SK-MEL-5 (cell line): ENCODE measurements at regions not wholly inside any gene's neighbourhood (a gene's known extent, or its start where the extent isn't known, plus 50 kb on each side); places are given as distances from the start of the nearest gene placed in this dataset.

Source experiments
- DNase-seq: peaks from one replicate; pipeline ENCODE4 v3.0.0-alpha.2; 2016; ENCODE audit warnings: low read depth, low spot score
- in situ Hi-C: cut with HindIII; loops from 2 replicates; pipeline ENCODE4 v1.10.0; 2016; ENCODE audit warnings: low sequenced_read_pairs, high pct_unique_total_duplicates, low pct_unique_long_range_greater_than_20kb

DNA sequence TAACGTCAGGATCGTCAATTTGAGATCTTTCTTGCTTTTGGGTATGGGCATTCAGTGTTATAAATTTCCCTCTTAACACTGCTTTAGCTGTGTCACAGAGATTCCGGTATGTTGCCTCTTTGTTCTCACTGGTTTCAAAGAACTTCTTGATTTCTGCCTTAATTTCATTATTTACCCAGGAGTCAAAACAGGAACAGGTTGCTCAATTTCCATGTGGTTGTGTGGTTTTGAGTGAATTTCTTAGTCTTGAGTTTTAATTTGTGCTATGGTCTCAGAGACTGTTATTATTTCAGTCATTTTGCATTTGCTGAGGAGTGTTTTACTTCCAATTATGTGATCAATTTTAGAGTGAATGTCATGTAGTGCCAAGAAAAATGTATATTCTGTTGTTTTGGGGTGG lies 153.1 kb downstream of the PCDH17 start:
- in situ Hi-C loops = no loop called here
- DNase-seq = no peak

DNA sequence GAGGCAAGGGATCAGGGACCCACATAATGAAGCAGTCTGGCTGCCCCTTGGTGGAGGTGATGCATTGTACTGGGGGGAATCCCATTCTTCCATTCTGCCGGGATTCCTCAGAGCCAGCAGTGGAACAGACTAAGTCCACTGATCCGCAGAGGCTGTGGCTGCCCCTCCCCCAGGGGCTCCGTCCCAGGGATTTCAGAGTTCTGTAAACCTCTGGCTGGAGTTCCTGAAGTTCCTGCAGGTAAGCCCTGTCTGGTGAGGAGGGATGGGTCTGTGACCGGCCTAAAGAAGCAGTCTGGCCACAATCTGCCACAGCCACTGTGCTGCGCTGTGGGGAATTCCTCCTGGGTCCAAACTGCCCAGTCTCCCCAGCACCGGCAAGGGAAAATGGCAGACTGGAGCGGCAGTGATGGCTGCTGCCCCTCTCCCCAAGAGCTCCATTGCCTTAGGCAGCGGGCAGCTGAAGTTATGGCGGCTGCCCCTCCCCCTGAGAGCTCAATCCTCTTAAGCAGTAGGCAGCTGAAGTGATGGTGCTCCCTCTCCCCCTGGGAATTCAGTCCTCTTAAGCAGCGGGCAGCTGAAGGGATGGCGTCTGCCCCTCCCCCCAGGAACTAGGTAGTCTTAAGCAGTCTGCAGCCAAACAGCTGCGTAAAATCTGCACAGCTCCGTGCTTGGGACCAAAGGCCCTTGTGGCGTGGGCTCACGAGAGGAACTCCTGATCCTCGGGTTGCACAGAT lies 155.7 kb downstream of the PCDH17 start:
- in situ Hi-C loops = no loop called here
- DNase-seq = no peak

DNA sequence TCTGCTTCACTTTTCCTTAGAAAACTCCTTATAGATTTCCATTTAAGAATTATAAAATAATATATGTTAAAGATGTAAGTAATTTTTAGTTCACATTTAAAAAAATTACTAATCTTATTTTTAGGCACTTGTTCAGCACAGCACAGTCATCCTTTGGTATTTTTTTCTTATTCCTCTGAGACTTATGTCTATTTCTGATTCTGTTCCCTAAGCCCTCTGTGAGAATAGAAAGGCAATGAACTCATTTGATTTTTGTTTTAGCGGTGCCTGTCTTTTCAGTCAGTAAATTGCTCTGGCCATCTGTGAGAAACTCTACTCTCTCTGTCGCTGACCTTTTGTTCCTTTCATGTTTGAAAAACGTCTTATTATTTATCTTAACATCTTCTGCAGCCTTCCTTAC lies 168.1 kb downstream of the PCDH17 start:
- DNase-seq = no peak
- in situ Hi-C loops = no loop called here

DNA sequence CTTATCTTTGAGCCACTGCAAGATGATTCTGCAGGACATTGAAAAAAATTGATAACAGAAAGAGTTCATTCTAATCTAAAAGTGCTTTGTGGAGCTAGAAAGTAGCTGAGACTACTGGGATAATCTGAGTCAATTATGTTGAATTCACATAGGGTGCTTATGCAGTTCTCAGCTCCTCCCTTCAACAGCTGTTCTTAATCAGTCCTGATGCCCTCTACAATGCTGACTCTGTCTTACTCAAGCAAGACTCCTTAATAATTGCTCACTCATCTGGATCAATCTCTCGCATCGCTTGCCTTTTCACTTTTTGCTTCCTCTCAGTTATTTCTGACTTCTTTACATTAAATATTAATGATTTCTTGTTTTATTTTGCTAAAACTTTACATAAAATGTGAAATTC lies 182.1 kb downstream of the PCDH17 start:
- in situ Hi-C loops = no loop called here
- no peak for DNase-seq

DNA sequence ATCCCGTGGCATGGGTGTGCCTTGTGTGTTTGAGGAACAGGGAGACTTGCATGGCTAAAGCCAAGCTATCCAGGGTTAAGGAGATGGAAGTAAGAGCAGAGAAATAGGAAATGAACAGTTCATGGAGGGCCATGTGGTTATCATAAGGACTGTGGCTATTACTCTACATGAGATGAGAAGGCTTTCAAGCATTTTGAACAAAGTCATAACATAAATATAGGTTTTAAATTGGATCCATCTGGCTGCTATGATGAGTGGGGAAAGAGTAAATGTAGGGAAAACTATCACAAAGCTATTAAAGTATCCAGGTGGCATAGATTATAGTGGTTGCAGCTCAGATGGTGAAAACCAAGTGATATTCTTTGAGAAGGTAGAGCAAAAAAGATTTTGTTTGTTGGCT lies 184.1 kb downstream of the PCDH17 start:
- in situ Hi-C loops = no loop called here
- DNase-seq = no peak

DNA sequence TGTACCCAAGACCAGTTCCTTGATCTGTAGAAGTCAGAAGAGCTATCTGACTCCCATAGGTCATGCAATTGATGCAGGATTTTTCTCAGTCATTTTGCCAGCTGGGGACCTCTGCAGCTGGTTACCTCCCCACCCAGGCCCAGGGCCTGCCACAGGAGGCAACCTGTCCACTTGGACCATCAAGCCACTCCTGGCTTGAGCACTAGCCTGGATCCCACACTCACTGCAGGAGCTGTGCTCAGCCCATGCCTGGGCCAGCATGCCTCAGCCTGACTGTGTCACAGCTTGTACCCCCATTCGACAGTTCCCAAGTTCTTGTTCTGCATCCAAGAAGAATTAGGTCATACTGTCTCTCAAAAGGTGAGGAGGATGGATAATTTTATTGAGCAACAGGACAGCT lies 189.4 kb downstream of the PCDH17 start:
- in situ Hi-C loops = no loop called here
- DNase-seq = no peak

DNA sequence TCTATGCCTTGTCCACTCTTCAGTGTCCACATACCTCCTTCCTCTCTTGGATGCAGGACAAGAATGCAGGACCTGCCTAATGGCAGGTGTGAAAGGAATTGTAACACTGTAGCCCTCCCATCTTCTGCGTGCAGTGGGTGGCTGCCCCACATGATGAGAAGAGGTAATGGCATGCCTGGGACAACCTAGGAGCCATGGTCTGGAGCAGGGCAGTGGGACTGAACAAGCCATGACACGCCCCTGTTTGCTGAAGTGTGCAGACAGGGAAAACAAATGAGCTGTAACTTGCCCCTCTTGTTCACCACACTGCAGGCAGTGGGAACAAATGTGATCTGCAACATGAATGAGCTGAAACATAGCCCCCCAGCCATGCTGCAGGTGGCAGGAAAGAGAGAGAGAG lies 192.2 kb downstream of the PCDH17 start:
- DNase-seq = no peak
- in situ Hi-C loops = no loop called here

DNA sequence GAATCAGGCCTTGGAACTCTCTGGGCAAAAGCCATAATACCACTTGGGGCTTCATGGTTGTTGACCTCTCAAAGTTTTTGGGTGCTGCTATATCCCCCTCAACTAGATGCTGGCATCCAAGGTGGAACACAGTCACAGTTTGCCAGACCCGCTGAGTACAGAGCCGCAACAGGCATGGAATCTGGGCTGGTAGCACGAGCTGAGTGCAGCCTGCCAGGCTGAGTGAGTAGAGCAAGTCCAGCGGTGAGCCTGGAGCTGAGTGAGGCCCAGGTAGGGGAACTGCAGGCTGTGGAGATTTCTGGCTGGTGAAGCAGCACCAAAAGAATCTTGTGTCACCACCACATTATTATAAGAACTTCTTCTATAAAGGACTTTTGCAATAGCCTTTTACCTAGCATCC lies 192.6 kb downstream of the PCDH17 start:
- in situ Hi-C loops = no loop called here
- DNase-seq = no peak

DNA sequence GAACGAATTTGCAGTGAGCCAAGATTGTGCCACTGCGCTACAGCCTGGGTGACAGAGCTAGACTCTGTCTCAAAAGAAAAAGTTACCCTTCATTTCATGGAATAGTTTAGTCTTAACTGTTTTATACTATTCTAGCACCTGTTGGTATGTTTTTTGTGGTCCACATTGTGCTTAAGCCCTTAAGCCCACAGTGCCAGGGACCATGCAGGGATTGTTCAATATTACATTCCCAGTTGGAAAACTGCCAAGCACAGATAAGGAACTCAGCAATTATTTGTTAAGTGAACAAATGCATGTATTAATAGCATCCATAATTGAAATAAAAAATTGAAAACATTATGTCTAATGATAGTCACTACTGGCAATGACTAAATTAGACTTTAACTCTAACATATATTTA lies 193.5 kb downstream of the PCDH17 start:
- in situ Hi-C loops = no loop called here
- no peak for DNase-seq

DNA sequence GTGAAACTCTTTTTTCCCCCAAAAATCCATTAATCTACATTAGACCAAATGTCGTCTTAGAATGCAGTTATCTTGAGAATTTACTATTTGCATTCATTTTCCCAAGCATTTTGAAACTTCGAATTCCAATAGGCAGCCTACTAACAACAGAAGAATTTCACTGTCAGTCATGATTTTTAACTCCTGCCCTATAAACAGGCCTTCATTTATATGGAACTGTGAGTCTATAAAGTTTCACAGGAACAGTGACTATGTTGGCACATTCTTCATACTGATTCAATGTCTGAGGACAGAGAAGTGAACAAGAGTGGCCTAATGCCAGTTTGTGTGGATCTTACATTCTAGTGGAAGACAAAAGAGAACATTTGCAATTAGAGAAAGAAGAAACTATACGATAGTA lies 198.0 kb downstream of the PCDH17 start:
- in situ Hi-C loops = no loop called here
- DNase-seq = no peak

DNA sequence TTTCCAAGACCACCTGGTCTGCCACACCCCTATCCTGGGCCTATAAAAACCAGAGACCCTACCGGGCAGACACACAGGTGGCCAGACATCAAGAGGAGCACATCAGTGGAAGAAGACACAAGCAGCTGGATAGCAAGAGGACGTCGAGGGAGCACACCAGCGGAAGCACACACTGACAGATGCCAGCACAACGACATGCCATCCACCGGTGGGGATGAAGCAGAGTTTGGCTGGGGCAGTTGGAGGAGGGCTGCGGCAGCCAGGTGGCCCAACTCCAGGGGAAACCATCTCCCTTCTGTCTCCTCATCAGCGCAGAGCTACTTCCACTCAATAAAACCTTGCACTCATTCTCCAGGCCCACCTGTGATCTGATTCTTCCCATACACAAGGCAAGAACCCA lies 200.6 kb downstream of the PCDH17 start:
- DNase-seq = no peak
- in situ Hi-C loops = no loop called here

DNA sequence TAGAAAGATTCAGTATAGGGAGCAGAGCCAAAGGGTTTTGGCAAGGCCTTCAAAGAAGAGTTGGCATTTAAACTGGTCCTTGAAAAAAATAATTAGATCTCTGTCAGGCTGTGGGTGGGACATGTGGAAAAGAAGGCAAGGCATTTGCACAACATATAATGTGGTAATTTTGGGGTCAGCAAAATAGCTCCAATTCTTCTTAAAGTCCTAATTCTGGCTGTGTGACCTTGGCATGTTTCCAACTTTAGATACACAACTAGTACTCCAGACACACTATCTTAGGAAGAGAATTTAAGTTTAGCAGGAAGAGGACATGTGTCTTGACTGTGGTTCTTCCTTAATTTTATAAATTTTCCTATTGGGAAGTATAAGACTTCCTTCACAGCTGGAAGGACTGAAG lies 206.3 kb downstream of the PCDH17 start:
- in situ Hi-C loops = no loop called here
- DNase-seq = no peak

DNA sequence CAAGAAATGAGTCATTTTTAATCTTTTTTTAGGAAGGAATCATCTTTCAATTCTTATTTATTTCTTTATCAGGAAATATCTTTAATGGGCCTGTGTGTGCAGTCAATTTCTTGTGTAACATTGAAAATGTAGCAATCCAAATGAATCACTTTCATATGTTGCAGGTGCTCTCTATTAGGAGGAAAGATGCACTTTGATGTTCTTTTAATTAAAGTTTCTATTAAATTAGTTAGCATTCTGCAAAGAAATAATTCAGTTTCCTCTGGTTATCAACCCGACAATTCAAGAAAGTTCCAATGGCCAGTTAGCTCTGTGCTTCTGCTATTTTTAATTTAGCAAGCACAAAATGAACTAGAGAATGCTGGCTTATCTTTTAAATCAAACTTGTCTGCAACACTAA lies 212.0 kb downstream of the PCDH17 start:
- DNase-seq = no peak
- in situ Hi-C loops = no loop called here

DNA sequence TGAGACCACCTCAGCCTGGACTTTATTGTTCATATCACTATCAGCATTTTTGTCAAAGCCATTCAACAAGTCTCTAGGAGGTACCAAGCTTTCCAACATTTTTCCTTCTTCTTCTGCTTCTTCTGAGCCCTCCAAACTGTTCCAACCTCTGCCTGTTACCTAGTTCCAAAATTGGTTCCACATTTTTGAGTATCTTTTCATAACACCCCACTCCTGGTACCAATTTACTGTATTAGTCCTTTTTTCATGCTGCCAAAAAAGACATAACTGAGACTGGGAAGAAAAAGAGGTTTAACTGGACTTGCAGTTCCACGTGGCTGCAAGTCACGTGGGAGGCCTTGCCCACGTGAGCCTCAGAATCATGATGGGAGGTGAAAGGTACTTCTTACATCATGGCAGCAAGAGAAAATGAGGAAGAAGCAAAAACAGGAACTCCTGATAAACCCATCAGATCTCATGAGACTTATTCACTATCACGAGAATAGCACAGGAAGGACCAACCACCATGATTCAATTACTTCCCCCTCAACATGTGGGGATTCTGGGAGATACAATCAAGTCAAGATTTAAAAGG lies 215.1 kb downstream of the PCDH17 start:
- in situ Hi-C loops = no loop called here
- no peak for DNase-seq

DNA sequence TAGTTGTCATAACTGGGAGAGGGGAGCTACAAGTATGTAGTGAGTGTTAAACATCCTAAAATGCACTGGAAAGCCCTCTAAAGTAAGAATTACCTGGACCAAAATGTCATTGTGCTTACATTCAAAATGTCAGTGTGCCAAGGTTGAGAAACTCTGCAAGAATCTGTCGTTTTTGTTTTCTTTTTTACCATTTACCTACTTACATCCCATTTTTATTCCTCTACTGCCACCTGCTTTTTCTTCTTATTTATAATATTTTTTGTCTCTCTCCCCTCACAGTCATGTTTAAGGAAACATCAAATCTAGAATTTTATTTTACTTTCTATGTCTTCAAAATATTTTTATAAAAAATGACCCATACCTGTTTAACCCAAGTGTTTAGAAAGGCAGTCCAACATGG lies 226.4 kb downstream of the PCDH17 start:
- DNase-seq = peak; percentile 18
- in situ Hi-C loops = loop anchor here (25.0 kb wide), 1 partner anchor 221 kb away; the partner anchor contains the start of gene PCDH17

DNA sequence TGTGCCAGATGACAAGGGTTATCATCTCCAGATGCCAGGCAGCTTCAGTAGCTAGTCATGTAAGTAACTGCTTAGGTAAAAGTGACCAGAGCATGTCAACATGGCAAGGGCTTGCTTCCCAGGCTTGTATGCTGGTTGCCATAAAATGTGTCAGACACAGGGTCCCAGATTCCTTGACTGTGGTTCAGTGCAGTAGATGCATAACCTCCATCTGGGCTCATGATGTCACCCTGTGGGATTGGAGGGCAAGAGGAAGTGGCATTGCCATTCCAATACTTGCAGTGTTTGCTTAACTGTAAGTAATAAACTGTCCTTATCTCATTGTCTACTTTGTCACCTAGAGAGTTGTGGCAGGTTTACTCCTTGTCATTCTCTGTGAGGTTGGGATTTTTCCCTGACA lies 226.8 kb downstream of the PCDH17 start:
- in situ Hi-C loops = loop anchor here (25.0 kb wide), 1 partner anchor 221 kb away; the partner anchor contains the start of gene PCDH17
- DNase-seq = no peak

DNA sequence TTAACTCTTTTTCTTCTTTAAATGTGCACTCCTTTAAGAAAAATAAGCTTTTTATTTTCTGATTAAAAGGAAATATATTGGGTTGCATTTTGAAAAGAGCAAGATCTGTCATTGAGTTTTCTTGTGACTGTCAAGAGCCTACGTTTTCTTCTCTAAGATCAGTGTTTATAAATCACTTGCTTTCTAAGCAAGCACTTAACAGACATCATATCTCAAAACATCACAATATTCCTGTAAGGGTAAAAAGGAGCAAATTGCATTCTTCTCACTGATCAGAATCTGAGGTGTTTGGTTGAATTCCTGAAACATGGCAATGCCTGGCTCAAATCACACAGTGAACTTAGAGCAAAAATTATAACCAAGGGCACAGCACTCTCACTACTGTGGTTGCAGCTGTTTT lies 231.3 kb downstream of the PCDH17 start:
- DNase-seq = no peak
- in situ Hi-C loops = loop anchor here (25.0 kb wide), 1 partner anchor 226 kb away; the partner anchor contains the start of gene PCDH17

DNA sequence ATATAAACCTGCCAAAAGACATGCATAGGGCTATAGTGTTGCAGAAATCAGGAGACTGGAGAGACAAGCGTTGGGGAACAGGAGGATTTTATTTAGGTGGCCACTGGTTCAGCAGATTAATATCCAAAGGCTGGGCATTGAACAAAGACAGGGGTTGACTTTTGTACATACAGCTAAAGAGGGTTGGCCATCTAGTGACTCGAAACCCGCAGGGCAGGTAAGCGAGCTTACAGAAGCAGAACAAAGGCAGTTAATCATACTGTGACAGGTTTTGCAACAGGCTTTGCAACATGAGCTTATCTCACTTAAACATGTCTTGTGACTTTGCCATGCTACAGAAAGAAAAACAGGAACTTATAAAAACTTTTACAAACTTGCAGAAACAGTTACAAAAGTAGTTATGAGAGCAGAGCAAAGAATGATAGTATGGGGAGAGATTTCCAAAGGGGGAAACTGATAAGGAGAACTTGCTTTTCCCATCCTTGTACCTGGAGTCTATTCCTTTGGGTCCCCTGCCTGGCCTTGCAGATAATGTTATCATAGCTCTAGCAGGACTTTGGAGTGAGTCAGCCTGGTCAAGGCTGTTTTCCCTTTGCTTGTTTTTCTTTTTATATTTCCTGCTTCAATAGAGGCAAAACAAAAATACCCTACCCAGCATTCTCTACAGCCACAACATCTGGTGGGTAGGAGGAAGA lies 234.2 kb downstream of the PCDH17 start:
- in situ Hi-C loops = loop anchor here (25.0 kb wide), 1 partner anchor 228 kb away; the partner anchor contains the start of gene PCDH17

DNA sequence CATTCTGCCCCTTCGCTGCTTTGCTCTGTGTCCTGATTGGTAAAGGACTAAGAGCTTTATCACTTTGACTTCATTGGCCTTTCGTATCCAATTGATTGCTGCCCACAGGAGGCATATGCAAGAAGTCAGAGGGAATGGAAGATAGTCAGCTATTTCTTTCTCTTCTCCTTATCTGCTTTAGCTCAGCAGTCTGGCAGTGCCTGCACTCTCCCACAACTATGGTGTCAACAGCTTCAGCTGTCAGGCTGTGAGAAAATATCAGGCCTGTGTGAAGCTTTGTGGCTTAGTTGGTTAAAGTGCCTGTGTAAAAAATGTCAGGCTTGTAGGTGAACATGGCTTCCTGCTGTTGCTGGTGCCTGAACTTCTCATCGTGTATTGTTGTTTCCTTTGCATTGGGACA lies 243.0 kb downstream of the PCDH17 start:
- no peak for DNase-seq
- in situ Hi-C loops = loop anchor here (25.0 kb wide), 1 partner anchor 237 kb away; the partner anchor contains the start of gene PCDH17

More for the DNA sequence above, 234.2 kb downstream of the PCDH17 start:
- no peak for DNase-seq
